Naive thymus-derived CD4-positive, alpha-beta T cell (primary cell): ENCODE measurements at regions not wholly inside any gene's neighbourhood (a gene's known extent, or its start where the extent isn't known, plus 50 kb on each side); places are given as distances from the start of the nearest gene placed in this dataset.
A peak's percentile ranks its signal among the peaks of the same experiment; 100 is the strongest.

Source experiments
- ATAC-seq: fragments of 150-1000 bp; cut with Tn5 transposase; 2 replicates; pipeline ENCODE4 v1.10.0; 2021; ENCODE audit warnings: mild to moderate bottlenecking, moderate library complexity
- CTCF ChIA-PET: fragments of 350-600 bp; sonication (Branson Sonifier 250); formaldehyde crosslinking; loops from one replicate; lab custom pipeline; 2021; ENCODE audit warnings: antibody characterized with exemption; lab: Charles Lee
- POLR2A ChIA-PET: fragments of 350-600 bp; sonication (Branson Sonifier 250); formaldehyde crosslinking; loops from one replicate; lab custom pipeline; 2021; ENCODE audit warnings: antibody characterized with exemption, inconsistent platforms; lab: Charles Lee
- DNase-seq, 9 donors: peaks; one replicate each; pipeline versions ENCODE4 v3.0.0 to v3.0.0-alpha.2; 2020 to 2022; ENCODE audit warnings: mixed read lengths in 1 of 9
- H3K27ac ChIP-seq: one replicate; pipeline ENCODE4 v1.7.0; 2013; ENCODE audit warnings: mild to moderate bottlenecking, low read depth, low read length, moderate library complexity
- H3K27me3 ChIP-seq, 2 donors: one replicate each; pipeline ENCODE4 v1.7.0; 2013; ENCODE audit warnings: low read length in 2 of 2, mild to moderate bottlenecking in 2 of 2, moderate library complexity in 2 of 2; ENCODE audit not compliant: control insufficient read depth in 2 of 2, insufficient read depth in 2 of 2
- H3K36me3 ChIP-seq, 3 experiments: 1 replicate in 2 of 3; 2 replicates in 1 of 3; pipeline ENCODE4 v1.7.0; 2013; ENCODE audit warnings: low read length in 3 of 3, mild to moderate bottlenecking in 3 of 3, moderate library complexity in 1 of 3; ENCODE audit not compliant: insufficient read depth in 3 of 3, control insufficient read depth in 2 of 3
- H3K4me1 ChIP-seq, 2 donors: one replicate each; pipeline ENCODE4 v1.7.0; 2013; ENCODE audit warnings: low read length in 2 of 2, mild to moderate bottlenecking in 2 of 2, moderate library complexity in 1 of 2; ENCODE audit not compliant: control insufficient read depth in 2 of 2, insufficient read depth in 2 of 2
- H3K4me3 ChIP-seq: 2 replicates; pipeline ENCODE4 v1.7.0; 2013; ENCODE audit warnings: mild to moderate bottlenecking, low read length
- H3K9me3 ChIP-seq, 3 experiments: 1 replicate in 2 of 3; 2 replicates in 1 of 3; pipeline ENCODE4 v1.7.0; 2013; ENCODE audit warnings: low read length in 3 of 3; ENCODE audit not compliant: control insufficient read depth in 2 of 3
- H3K27ac Mint-ChIP-seq, 9 donors: one replicate each; pipeline ENCODE4 v1.8.0; 2020 to 2022; ENCODE audit warnings: mixed read lengths in 9 of 9, mild to moderate bottlenecking in 8 of 9, moderate library complexity in 5 of 9, inconsistent platforms in 2 of 9
- H3K27me3 Mint-ChIP-seq, 5 donors: one replicate each; pipeline ENCODE4 v1.8.0; 2021 to 2022; ENCODE audit warnings: mixed read lengths in 5 of 5, mild to moderate bottlenecking in 1 of 5
- H3K36me3 Mint-ChIP-seq, 5 donors: one replicate each; pipeline ENCODE4 v1.8.0; 2020 to 2022; ENCODE audit warnings: mixed read lengths in 5 of 5, mild to moderate bottlenecking in 3 of 5, inconsistent platforms in 1 of 5
- H3K4me1 Mint-ChIP-seq, 7 donors: one replicate each; pipeline ENCODE4 v1.8.0; 2020 to 2022; ENCODE audit warnings: mixed read lengths in 7 of 7, mild to moderate bottlenecking in 3 of 7, inconsistent platforms in 1 of 7
- H3K4me3 Mint-ChIP-seq, 10 donors: one replicate each; pipeline ENCODE4 v1.8.0; 2020 to 2022; ENCODE audit warnings: mild to moderate bottlenecking in 10 of 10, mixed read lengths in 10 of 10, moderate library complexity in 6 of 10, inconsistent platforms in 2 of 10
- H3K9me3 Mint-ChIP-seq, 11 donors: one replicate each; pipeline ENCODE4 v1.8.0; 2020 to 2022; ENCODE audit warnings: mixed read lengths in 11 of 11, mild to moderate bottlenecking in 4 of 11, inconsistent platforms in 1 of 11, moderate library complexity in 1 of 11
- intact Hi-C, 2 donors: fragments of 100-400 bp; cut with micrococcal nuclease; formaldehyde crosslinking; loops; one replicate each; pipeline ENCODE4 v1.15.1; 2023

GRCh38 chr4:177194906-177195305, 114.8 kb upstream of the NEIL3 start:
- H3K9me3 Mint-ChIP-seq, result peaks cover 0 to 17% (median 4%) of the 10 kb centered on the region in 11 donors
- intact Hi-C loops, result no loop called here
- no peak overlapping the region for H3K4me3 ChIP-seq
- ATAC-seq, result no peak
- ChIA-PET POLR2A (no interaction called here), CTCF (no interaction called here)
- H3K27me3 Mint-ChIP-seq, result peaks cover 0 to under 1% (median 0%) of the 10 kb centered on the region in 5 donors
- no peaks in the 10 kb centered on the region for H3K4me1 ChIP-seq
- no peaks in the 10 kb centered on the region for H3K4me1 Mint-ChIP-seq
- no peaks in the 10 kb centered on the region for H3K27me3 ChIP-seq
- H3K27ac ChIP-seq, result no peak overlapping the region
- H3K4me3 Mint-ChIP-seq, result no peak overlapping the region
- H3K36me3 ChIP-seq, result no peaks in the 10 kb centered on the region
- no peaks in the 10 kb centered on the region for H3K36me3 Mint-ChIP-seq
- no peak overlapping the region for H3K27ac Mint-ChIP-seq
- DNase-seq, result no peak
- H3K9me3 ChIP-seq, result no peaks in the 10 kb centered on the region

GRCh38 chr4:177196615-177197014, 113.1 kb upstream of the NEIL3 start:
- H3K4me3 Mint-ChIP-seq, result no peak overlapping the region
- no peaks in the 10 kb centered on the region for H3K4me1 ChIP-seq
- no peak for ATAC-seq
- H3K4me1 Mint-ChIP-seq, result no peaks in the 10 kb centered on the region
- H3K27me3 ChIP-seq, result no peaks in the 10 kb centered on the region
- H3K27me3 Mint-ChIP-seq, result peaks cover 0 to 5% (median 0%) of the 10 kb centered on the region in 5 donors
- H3K9me3 ChIP-seq, result no peaks in the 10 kb centered on the region
- intact Hi-C loops, result no loop called here
- peaks cover 0 to 17% (median 4%) of the 10 kb centered on the region in 11 donors for H3K9me3 Mint-ChIP-seq
- H3K4me3 ChIP-seq, result no peak overlapping the region
- DNase-seq, result no peak
- ChIA-PET CTCF (no interaction called here), POLR2A (no interaction called here)
- H3K27ac ChIP-seq, result no peak overlapping the region
- H3K36me3 Mint-ChIP-seq, result no peaks in the 10 kb centered on the region
- H3K36me3 ChIP-seq, result no peaks in the 10 kb centered on the region
- H3K27ac Mint-ChIP-seq, result no peak overlapping the region

DNA sequence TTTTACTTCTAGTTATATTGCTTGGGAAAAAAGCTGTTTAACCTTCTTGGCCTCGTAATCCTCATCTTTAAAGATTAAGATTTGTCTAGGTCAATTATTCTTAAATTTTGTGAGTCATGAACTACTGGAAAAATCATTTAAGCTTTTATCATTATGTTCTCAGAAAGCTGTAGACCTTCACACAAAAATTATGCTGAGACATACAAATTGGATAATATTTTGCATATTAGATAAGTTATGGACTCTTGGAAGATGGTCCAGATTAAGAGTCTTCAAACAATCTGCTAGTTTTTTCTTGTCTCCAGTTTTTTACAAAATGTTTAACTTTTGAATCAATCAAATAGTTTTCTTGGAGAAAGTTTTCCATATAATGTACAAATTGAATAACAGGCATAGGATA, 108.1 kb upstream of the NEIL3 start:
- Histone ChIP-seq H3K4me3 (no peak overlapping the region), H3K4me1 (no peaks in the 10 kb centered on the region), H3K27ac (no peak overlapping the region), H3K27me3 (no peaks in the 10 kb centered on the region), H3K9me3 (no peaks in the 10 kb centered on the region), H3K36me3 (no peaks in the 10 kb centered on the region)
- Mint-ChIP-seq H3K9me3 (peaks cover 0 to 17% (median 5%) of the 10 kb centered on the region in 11 donors), H3K4me3 (no peak overlapping the region), H3K27ac (no peak overlapping the region), H3K27me3 (peaks cover 0 to 5% (median 0%) of the 10 kb centered on the region in 5 donors), H3K36me3 (no peaks in the 10 kb centered on the region), H3K4me1 (no peaks in the 10 kb centered on the region)
- intact Hi-C loops, result no loop called here
- CTCF ChIA-PET, result no interaction called here
- POLR2A ChIA-PET, result no interaction called here
- DNase-seq (no peak), ATAC-seq (no peak)

- no peaks in the 10 kb centered on the region for H3K36me3 ChIP-seq
- ATAC-seq (no peak), DNase-seq (no peak)
- Mint-ChIP-seq H3K27ac (no peak overlapping the region), H3K4me3 (no peak overlapping the region), H3K9me3 (peaks cover 0 to 16% (median 2%) of the 10 kb centered on the region in 11 donors), H3K27me3 (peaks cover 0 to 12% (median 3%) of the 10 kb centered on the region in 5 donors), H3K36me3 (no peaks in the 10 kb centered on the region), H3K4me1 (no peaks in the 10 kb centered on the region)
- ChIA-PET CTCF (no interaction called here), POLR2A (no interaction called here)
- no peaks in the 10 kb centered on the region for H3K9me3 ChIP-seq
- H3K27ac ChIP-seq, result no peak overlapping the region
- H3K4me1 ChIP-seq, result no peaks in the 10 kb centered on the region
- intact Hi-C loops, result no loop called here
- no peak overlapping the region for H3K4me3 ChIP-seq
- no peaks in the 10 kb centered on the region for H3K27me3 ChIP-seq
These were observed 105.5 kb upstream of the NEIL3 start for GRCh38 chr4:177204126-177204525.

DNA sequence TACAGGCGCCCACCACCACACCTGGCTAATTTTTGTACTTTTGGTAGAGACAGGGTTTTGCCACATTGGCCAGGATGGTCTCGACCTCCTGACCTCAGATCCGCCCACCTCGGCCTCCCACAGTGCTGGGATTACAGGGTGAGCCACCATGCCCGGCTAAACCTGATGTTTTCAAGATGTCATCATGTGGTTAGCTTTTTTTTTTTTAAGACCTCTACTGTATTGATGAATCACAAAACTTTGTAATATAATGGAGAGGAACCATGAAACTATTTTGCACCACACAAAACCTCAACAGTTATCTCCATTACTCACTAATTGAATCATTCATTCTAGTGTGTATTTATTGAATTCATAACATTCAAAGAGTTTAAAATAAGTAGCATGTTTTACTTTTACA, 94.7 kb upstream of the NEIL3 start:
- no peaks in the 10 kb centered on the region for H3K36me3 ChIP-seq
- CTCF ChIA-PET, result no interaction called here

GRCh38 chr4:177220376-177220775, 89.3 kb upstream of the NEIL3 start:
- POLR2A ChIA-PET, result no interaction called here
- Mint-ChIP-seq H3K27me3 (peaks cover 0 to 14% (median 8%) of the 10 kb centered on the region in 5 donors), H3K4me1 (no peaks in the 10 kb centered on the region), H3K9me3 (peaks cover 0 to 1% (median 0%) of the 10 kb centered on the region in 11 donors), H3K36me3 (no peaks in the 10 kb centered on the region), H3K4me3 (no peak overlapping the region), H3K27ac (peak overlapping the region in 1 of 9 donors; percentile 42)
- no peak for ATAC-seq
- Histone ChIP-seq H3K36me3 (no peaks in the 10 kb centered on the region), H3K4me1 (no peaks in the 10 kb centered on the region), H3K27ac (no peak overlapping the region), H3K9me3 (no peaks in the 10 kb centered on the region), H3K27me3 (peaks cover 0 to 2% of the 10 kb centered on the region in 2 donors), H3K4me3 (no peak overlapping the region)
- no peak for DNase-seq
- intact Hi-C loops, result no loop called here
- CTCF ChIA-PET, result no interaction called here

More for the DNA sequence above, 94.7 kb upstream of the NEIL3 start:
- H3K27me3 ChIP-seq, result no peaks in the 10 kb centered on the region
- H3K27ac ChIP-seq, result no peak overlapping the region
- H3K9me3 ChIP-seq, result no peaks in the 10 kb centered on the region
- POLR2A ChIA-PET, result no interaction called here
- peaks cover 0 to 4% (median 0%) of the 10 kb centered on the region in 11 donors for H3K9me3 Mint-ChIP-seq
- intact Hi-C loops, result no loop called here
- no peaks in the 10 kb centered on the region for H3K36me3 Mint-ChIP-seq
- no peak overlapping the region for H3K4me3 ChIP-seq
- H3K4me3 Mint-ChIP-seq, result no peak overlapping the region
- H3K27ac Mint-ChIP-seq, result no peak overlapping the region
- DNase-seq (peak in 1 of 9 donors; percentile 28), ATAC-seq (no peak)
- no peaks in the 10 kb centered on the region for H3K4me1 ChIP-seq
- peaks cover 0 to 11% (median 5%) of the 10 kb centered on the region in 5 donors for H3K27me3 Mint-ChIP-seq
- H3K4me1 Mint-ChIP-seq, result no peaks in the 10 kb centered on the region

GRCh38 chr4:177222781-177223180, 86.9 kb upstream of the NEIL3 start:
- CTCF ChIA-PET, result no interaction called here
- H3K27me3 Mint-ChIP-seq, result peaks cover 0 to 11% (median 8%) of the 10 kb centered on the region in 5 donors

More at GRCh38 chr4:177222781-177223180, 86.9 kb upstream of the NEIL3 start:
- H3K27me3 ChIP-seq, result peaks cover 0 to 2% of the 10 kb centered on the region in 2 donors
- H3K4me1 ChIP-seq, result no peaks in the 10 kb centered on the region
- no peaks in the 10 kb centered on the region for H3K36me3 ChIP-seq
- POLR2A ChIA-PET, result no interaction called here
- intact Hi-C loops, result no loop called here
- H3K4me3 ChIP-seq, result no peak overlapping the region
- Mint-ChIP-seq H3K9me3 (peaks cover 0 to 2% (median 0%) of the 10 kb centered on the region in 11 donors), H3K4me3 (no peak overlapping the region), H3K4me1 (peaks cover 0 to 3% (median 0%) of the 10 kb centered on the region in 7 donors), H3K36me3 (no peaks in the 10 kb centered on the region), H3K27ac (no peak overlapping the region)
- no peaks in the 10 kb centered on the region for H3K9me3 ChIP-seq
- DNase-seq (no peak), ATAC-seq (no peak)
- no peak overlapping the region for H3K27ac ChIP-seq
